GM19397 (cell line): ENCODE measurements at regions not wholly inside any gene's neighbourhood (a gene's known extent, or its start where the extent isn't known, plus 50 kb on each side); places are given as distances from the start of the nearest gene placed in this dataset.
"Not testable (repeated sequence)": the region's sequence is repeated elsewhere in the genome, so short reads cannot be mapped to it uniquely, and the experiment has no call there.

Source experiments
- ATAC-seq: cut with Tn5 transposase; IDR thresholded peaks from one replicate; pipeline ENCODE4 v1.9.1; 2021; ENCODE audit warnings: mild to moderate bottlenecking, moderate library complexity; ENCODE audit not compliant: unreplicated experiment

- ATAC-seq, result no peak
Observed at GRCh38 chr5:124554746-124555578, 191.5 kb downstream of the ZNF608 start.

- ATAC-seq, result no peak
Observed at GRCh38 chr5:124553911-124554310, 192.5 kb downstream of the ZNF608 start.

GRCh38 chr5:124552526-124552925, 193.9 kb downstream of the ZNF608 start:
- ATAC-seq, result no peak

GRCh38 chr5:124551939-124552279, 194.5 kb downstream of the ZNF608 start:
- ATAC-seq, result no peak

- ATAC-seq, result no peak
Observed at GRCh38 chr5:124550731-124551130, 195.7 kb downstream of the ZNF608 start.

GRCh38 chr5:124549891-124550436, 196.5 kb downstream of the ZNF608 start:
- ATAC-seq, result no peak

GRCh38 chr5:124546643-124547042, 199.8 kb downstream of the ZNF608 start:
- ATAC-seq, result no peak

- no peak for ATAC-seq
Observed at GRCh38 chr5:124544366-124545055, 201.9 kb downstream of the ZNF608 start.

GRCh38 chr5:124538931-124539330, 207.5 kb downstream of the ZNF608 start:
- no peak for ATAC-seq

GRCh38 chr5:124538191-124538590, 208.2 kb downstream of the ZNF608 start:
- no peak for ATAC-seq

- no peak for ATAC-seq
Observed at GRCh38 chr5:124537522-124537921, 208.9 kb downstream of the ZNF608 start.

GRCh38 chr5:124537107-124537506, 209.3 kb downstream of the ZNF608 start:
- no peak for ATAC-seq

GRCh38 chr5:124536333-124536732, 210.1 kb downstream of the ZNF608 start:
- no peak for ATAC-seq

- ATAC-seq, result no peak
Observed at GRCh38 chr5:124530916-124531315, 215.5 kb downstream of the ZNF608 start.

GRCh38 chr5:124528838-124529237, 217.6 kb downstream of the ZNF608 start:
- ATAC-seq, result no peak

GRCh38 chr5:124527220-124527991, 219.0 kb downstream of the ZNF608 start:
- ATAC-seq, result no peak

GRCh38 chr5:124526079-124526478, 220.4 kb downstream of the ZNF608 start:
- not testable (repeated sequence) for ATAC-seq

- ATAC-seq, result peak; percentile 88
Observed at GRCh38 chr5:124524552-124525232, 221.7 kb downstream of the ZNF608 start.

GRCh38 chr5:124523897-124524296, 222.5 kb downstream of the ZNF608 start:
- no peak for ATAC-seq

GRCh38 chr5:124522992-124523391, 223.4 kb downstream of the ZNF608 start:
- ATAC-seq, result no peak
